ENCODE measurements at regions not wholly inside any gene's neighbourhood (a gene's known extent, or its start where the extent isn't known, plus 50 kb on each side); places are given as distances from the start of the nearest gene placed in this dataset.

DNA sequence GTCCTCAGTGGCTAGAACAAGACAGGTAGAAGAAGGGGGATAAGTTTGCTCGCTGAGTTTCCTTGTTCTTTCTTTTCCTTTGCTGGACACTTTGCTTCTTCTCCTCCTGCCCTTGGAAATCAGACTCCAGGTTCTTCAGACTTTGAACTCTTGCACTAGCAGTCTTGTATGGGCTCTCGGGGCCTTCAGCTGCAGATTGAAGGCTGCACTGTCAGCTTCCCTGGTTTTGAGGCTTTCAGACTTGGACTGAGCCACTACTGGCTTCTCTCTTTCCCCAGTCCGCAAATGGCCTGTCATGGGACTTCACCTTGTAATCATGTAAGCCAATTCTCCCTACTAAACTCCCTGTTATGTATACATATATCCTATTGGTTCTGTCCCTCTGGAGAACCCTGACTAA lies 379.8 kb downstream of the NDFIP2 start:
- TF ChIP-seq, protein P1, sequence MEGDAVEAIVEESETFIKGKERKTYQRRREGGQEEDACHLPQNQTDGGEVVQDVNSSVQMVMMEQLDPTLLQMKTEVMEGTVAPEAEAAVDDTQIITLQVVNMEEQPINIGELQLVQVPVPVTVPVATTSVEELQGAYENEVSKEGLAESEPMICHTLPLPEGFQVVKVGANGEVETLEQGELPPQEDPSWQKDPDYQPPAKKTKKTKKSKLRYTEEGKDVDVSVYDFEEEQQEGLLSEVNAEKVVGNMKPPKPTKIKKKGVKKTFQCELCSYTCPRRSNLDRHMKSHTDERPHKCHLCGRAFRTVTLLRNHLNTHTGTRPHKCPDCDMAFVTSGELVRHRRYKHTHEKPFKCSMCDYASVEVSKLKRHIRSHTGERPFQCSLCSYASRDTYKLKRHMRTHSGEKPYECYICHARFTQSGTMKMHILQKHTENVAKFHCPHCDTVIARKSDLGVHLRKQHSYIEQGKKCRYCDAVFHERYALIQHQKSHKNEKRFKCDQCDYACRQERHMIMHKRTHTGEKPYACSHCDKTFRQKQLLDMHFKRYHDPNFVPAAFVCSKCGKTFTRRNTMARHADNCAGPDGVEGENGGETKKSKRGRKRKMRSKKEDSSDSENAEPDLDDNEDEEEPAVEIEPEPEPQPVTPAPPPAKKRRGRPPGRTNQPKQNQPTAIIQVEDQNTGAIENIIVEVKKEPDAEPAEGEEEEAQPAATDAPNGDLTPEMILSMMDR (IDR thresholded peaks at IDR 0.05) = no peak
- TF ChIP-seq POLR2A (IDR thresholded peaks at IDR 0.05) (no peak), POLR2AphosphoS5 (IDR thresholded peaks at IDR 0.05) (no peak)

All from prostate gland (tissue), 2 donors.